ENCODE measurements at regions not wholly inside any gene's neighbourhood (a gene's known extent, or its start where the extent isn't known, plus 50 kb on each side); places are given as distances from the start of the nearest gene placed in this dataset.

DNA sequence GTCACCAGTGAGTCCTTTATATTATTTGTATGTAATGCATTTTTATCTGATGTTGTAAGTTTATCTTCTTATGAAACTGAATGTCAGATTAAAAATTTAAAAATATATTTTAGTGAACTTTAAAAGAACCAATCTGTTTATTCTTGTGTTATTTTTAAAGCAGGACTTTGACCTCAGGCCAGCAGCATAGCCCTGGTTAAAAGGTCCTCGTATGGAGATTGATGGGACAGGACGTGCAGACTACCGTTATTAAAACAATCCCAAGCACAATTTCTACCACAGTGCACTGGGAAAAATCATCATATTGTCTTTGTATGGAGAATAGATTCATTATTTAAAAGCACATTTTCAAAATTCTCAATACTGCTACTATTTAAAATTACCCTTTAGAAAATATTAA lies 573.8 kb upstream of the ARGLU1 start:
- TF ChIP-seq, protein P1, sequence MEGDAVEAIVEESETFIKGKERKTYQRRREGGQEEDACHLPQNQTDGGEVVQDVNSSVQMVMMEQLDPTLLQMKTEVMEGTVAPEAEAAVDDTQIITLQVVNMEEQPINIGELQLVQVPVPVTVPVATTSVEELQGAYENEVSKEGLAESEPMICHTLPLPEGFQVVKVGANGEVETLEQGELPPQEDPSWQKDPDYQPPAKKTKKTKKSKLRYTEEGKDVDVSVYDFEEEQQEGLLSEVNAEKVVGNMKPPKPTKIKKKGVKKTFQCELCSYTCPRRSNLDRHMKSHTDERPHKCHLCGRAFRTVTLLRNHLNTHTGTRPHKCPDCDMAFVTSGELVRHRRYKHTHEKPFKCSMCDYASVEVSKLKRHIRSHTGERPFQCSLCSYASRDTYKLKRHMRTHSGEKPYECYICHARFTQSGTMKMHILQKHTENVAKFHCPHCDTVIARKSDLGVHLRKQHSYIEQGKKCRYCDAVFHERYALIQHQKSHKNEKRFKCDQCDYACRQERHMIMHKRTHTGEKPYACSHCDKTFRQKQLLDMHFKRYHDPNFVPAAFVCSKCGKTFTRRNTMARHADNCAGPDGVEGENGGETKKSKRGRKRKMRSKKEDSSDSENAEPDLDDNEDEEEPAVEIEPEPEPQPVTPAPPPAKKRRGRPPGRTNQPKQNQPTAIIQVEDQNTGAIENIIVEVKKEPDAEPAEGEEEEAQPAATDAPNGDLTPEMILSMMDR (IDR thresholded peaks at IDR 0.05; ENCODE audit: insufficient read depth, low read length, poor library complexity, severe bottlenecking) = no peak
- TF ChIP-seq EZH2phosphoT487 (conservative IDR thresholded peaks at IDR 0.05; ENCODE audit: low read length) = no peak

Data from SU-DHL-6 (cell line).